HG03045 (cell line): ENCODE measurements at regions not wholly inside any gene's neighbourhood (a gene's known extent, or its start where the extent isn't known, plus 50 kb on each side); places are given as distances from the start of the nearest gene placed in this dataset.

ENCODE experiments used
- ATAC-seq: cut with Tn5 transposase; IDR thresholded peaks from one replicate; pipeline ENCODE4 v1.9.1; 2021; ENCODE audit warnings: mild to moderate bottlenecking, moderate library complexity; ENCODE audit not compliant: unreplicated experiment

DNA sequence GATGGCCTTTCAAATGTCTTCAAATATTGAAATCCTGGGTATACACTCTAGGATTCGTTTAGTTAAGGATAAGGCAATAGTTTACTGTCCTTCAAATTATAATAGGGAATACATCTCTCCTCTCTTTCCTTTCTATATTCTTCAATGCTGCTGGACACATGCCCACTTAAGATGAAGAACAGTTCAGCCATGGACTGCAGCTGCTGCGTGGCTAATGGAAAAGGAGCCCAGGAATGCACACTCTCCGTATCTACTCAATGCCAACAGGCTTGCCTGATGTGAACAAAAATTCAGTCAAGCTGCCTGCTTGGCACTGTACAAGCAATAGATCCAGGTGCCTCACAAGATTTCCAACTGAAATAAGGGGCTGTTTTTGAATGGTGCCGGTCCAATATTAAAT, 321.2 kb upstream of the LYPLAL1 start:
- no peak for ATAC-seq

DNA sequence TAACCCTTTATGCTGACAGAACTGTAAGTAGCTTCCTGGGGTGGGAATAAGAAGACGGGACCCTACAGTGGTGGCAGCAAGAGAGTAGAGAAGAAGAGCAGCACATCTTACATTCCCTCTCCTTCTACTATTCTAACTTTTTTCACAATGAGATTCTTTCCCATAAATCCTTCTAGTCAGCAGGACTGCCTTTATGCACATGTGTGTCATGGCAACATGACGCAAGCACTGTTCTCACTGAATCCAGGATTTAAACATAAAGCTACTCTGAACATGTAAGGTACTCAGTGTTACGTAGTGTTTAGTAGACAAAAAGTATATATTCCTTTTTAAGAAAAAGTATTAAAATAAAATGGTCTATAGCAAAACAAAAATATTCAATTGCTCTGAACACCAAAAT, 309.7 kb upstream of the LYPLAL1 start:
- no peak for ATAC-seq

DNA sequence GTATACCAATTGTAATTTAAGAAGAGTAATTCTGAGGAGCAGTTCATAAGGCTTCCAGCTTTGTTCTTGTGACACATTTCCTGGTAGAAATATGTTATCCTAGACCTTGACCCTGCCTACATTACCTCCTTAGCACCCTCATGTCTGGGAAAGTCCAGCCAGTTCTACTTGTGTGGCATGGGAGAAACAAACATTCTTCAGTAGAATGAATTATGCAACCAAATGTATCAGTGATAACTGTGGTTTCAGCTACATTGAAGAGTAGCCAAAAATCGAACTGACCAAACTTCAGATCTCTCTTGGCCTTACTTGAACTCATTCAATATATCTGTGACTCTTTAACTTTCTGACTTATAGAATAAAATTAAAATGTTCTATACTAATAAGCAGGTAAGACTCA, 308.1 kb upstream of the LYPLAL1 start:
- ATAC-seq, result no peak

DNA sequence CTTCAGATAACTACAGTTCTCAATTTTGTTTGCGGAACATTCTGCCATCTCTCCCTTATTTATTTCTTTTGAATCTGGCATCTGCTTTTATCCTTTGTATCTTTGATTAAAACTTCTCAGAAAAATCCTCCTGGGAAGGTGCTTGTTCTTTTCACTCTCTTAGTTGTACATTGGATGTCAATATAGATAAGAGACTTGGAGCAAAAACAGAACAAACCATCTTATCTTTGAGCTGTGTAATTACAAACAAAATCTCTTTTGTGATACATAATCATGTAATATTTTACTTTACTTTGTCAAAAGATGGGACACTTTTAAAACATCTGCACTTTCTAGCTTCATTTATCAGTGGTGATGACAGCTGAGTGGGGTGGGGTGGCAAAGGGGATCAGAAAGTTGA, 307.2 kb upstream of the LYPLAL1 start:
- no peak for ATAC-seq

DNA sequence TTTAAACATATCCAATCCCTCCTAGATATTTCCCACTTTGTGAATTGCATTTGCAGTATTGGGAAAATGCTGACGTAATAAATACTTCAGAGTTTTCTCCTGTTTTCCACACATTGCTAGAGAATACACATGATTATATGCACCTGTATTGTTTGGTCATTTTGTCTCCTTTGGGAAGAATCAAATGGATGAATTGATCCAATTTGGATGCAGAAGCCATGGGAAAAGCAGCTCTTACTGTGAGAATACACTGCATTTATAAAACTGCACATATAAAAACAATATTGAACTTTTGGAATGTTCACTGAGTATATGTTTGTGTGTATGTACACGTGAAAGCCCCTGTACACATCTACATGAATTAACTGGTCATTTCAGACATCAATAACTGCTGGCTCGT, 306.6 kb upstream of the LYPLAL1 start:
- no peak for ATAC-seq

DNA sequence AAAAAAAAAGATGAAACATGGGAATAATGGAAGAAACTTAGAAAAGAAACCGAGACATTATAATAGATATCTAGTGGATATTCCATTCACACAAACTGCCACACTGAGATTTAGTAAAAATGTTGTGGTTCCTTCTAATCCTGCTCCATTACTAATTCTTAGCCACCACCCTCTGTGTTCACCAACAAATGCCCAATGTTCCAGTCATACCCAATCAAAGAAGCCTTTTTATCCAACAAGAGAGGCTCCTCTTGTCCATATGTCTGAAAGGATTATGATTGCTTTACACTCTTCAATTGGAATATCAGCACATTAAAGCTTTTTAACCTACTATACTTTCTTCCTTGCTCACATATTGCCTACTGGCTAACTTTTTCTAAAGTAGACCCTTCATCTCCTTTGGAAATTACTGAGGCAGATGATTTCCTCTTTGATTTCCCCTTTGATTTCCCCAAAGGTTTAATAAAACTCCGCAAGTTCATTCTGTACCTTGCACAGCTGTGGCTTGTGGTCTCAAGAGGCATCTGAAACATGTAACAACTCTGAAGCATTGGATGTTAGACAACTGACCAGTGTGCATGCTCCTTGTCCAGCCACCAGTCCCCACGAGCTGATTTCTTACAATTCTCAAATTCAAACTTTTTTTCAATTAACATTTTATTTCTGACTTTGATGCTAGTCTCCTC, 305.6 kb upstream of the LYPLAL1 start:
- no peak for ATAC-seq

DNA sequence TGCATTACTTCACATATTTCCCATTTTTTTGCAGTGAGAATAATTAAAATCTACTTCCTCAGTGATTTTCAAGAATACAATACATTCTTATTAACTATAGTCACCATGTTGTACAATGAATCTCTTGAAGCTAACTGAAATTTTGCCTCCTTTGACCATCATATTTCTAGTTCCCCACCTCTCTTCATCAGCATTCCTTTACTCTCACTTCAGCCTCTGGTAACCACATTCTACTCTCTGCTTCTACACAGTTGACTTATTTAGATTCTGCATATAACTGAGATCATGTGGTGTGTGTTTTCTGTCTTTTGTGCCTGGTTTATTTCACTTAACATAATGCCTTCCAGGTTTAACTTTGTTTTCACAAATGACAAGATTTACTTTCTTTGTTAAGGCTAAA, 304.4 kb upstream of the LYPLAL1 start:
- ATAC-seq, result no peak

DNA sequence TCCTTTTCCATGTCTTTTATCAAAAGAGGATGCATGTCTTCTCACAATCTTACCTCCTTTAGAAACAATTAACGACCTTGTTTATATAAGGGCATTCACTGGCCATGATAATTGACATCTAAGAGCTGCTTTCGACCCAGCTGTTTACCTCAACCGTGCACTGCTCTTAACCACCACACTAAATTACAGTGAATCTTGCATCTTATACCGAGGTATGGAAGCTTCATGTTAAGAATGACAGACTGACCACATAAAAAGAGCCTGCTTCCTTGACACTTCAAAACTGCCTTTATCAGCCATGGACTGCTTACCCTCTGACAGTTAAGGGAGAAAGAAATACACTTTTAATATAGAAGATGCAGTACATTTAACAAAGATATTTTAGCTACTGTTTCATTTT, 301.7 kb upstream of the LYPLAL1 start:
- no peak for ATAC-seq

DNA sequence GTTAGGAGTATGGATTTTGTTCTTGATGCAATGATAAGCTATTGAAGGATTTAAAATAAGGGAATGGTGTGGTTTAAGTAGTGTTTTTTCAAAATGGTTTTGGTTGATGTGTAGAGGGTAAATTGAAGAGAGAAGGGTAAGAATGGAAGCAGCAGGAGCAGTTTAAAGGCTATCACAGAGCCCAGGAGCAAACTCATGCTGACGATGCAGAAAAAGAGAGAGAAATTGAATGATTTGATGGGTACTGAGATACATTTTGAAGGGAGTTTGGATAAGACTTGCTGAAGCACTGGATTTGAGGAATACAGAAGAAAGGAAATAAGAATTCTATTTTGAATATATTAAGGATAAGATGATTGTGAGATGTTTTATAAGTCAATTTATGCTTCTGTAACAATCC, 300.8 kb upstream of the LYPLAL1 start:
- no peak for ATAC-seq

DNA sequence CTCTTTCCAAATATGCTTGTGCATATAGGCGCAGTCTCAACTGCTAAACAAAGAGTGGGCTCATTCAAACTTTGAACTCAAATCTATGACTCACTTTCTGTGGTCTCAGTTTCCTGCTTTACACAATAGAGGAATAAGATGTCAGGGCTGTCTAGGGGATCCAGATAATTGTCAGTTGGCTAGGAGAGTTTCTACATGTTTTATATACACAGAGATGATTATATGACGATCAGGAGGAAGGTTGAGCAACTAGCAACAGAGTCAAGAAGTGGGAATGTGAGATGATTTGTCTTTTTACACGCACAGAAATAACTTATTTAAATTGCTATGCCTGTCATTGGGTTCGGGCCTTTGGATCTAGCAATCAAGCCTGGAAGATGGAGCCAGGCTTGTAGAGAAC, 299.4 kb upstream of the LYPLAL1 start:
- no peak for ATAC-seq

DNA sequence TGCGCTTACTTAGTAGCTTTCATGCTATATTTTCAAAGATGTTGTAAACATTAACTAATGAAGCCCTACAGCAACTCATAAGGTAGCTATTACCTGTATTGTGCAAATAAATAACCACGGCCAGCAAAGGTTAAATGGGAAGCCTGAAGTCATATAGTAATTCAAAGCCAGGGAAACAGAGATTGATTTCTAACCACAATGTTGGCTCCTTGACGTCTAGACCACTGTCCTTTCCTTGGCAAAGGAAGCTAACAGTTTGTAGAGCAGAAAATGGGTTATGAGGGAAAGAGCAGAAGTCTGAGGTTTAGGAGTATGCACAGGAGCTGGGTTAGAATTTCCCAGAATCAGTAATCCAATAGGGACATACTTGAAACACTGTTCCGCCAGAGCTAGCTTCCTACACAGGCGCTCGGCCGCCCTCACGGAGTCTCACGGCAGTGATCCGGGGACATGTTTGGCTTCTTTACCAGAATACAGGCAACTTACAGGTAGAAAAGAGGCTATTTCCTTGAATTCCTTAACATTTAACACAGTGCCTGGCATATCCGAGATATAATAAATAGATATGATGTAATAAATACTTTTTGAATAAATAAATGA, 298.8 kb upstream of the LYPLAL1 start:
- ATAC-seq, result no peak

DNA sequence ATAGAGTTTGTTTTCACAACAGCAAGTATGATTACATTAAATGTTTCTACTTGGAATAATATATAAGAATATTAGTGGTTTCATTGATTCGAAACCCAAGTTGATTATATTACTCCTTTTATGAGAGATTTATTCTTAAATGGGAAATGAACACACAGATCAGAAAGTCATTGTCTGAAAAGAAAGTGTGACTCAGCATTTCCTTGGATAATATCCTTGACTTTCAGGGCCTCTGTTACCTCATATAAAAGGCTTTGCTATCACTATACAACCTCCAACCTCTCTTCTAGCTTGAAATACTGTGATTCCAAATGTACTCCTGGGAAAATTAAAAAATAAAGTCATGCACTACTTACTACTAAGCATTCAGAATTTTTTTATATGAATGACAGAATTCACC, 295.3 kb upstream of the LYPLAL1 start:
- ATAC-seq, result no peak

DNA sequence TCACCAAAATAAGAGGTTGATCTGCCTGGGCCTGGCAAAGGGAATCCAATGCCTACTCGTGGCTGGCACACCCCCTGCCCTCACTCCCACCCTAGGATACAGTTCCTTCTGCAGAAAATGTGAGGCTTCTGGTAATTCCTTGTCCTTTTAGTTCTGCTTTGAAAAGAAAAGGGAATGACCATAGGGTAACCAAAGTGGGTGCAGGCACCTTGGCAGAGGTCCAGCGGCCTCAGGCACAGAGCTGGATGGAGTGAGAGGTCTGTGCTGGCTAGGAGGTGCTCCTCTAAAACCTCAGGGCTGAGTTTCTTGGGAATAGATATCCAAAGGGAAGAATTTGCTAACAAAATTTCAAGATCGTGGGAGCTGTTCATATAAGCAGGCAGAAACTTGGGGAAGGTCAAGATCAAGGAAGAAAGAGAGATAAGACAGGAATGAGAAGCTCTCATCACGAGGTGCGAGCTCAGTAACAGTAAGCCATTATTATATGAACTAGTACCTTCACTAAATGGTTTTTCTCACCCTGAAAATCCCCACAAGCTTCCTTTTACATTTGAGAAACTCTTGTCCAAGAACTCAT, 293.1 kb upstream of the LYPLAL1 start:
- no peak for ATAC-seq

DNA sequence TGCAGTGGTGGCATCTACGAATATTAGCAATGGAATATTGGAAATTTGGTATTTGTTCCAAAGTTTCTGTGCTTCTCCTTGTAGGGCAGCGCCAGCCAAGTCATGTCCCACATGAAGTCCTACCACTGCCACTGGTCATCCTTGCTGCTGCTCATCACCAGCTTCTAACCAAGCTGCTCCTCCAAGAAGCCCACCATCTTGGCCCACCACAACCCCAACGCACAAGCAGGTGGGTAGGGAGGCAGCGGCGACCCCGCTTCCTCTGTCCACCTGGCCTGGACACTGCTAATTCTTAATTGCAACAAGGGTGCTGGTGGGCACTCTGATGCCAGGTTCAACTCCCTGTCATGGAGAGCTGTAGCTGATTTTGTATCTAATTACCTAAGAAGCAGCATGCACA, 291.2 kb upstream of the LYPLAL1 start:
- no peak for ATAC-seq

DNA sequence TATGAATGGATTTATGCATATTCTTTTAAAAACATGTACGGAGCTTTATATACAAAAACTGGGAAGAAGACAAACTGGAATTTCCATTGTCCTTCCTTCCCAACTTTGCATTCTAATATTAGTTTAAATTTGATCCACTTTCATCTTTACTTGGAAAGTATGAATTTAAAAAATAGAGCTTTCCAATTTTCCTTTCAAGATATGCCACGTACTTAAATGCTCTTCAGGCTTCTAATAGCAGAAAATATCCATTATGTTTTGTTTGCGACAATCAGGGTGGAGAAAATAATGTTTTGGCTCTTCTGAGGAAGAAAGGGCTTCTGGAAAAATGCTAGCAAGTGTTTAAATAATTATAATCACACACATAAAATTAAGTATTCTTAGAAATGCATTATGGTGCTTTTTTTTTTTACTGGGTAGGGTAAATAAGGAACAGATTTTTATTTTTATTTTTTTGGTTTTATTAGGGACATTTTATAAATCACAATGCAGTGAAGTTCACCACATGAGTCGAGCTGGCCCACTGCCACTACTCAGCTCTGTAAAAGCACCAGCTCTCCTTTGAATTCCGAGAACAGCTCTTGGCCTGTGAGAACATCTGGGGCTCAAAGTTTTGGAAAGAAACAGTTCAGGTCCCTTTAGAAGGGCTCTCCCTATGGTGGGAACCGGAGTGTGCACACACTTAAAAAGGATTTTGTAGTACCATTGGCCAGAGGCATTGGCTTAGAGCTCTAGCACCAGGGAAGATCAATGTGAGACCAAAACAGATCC, 287.4 kb upstream of the LYPLAL1 start:
- ATAC-seq, result no peak

DNA sequence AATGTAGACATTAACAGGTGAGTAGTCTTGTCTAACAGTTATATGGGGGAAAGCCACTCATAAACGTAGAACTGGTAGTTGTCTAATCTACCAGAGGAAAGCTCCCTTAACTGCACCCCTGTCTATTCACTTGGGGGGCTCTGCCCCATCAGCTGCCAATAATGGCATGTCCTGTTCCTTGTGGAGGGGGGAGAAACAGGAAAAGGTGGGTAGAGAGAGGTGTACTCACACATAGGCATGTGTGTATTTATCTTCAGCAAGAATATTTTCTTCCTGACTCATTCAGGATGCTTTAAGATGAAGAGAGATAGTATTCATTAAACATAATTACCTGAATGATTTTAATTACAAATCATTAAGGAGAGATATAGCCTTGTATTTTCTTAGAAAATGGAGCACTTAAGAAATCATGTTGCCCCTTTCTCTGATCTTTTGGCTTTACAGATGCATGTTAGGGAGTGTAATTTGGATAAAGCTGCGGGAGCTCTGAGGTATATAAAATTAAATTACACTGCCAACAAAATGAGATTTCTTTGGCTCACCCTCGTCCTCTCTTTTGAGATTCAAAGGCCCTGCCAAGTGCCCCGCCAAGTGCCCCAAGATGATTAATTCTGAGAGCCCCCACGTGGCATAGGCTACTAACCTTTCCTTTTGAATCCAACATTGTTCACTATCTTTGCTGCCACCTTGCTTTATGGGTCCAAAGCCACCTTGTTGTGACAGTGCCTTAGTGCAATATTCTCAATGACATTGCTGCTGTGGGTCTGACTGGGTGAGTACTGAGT, 286.3 kb upstream of the LYPLAL1 start:
- no peak for ATAC-seq

DNA sequence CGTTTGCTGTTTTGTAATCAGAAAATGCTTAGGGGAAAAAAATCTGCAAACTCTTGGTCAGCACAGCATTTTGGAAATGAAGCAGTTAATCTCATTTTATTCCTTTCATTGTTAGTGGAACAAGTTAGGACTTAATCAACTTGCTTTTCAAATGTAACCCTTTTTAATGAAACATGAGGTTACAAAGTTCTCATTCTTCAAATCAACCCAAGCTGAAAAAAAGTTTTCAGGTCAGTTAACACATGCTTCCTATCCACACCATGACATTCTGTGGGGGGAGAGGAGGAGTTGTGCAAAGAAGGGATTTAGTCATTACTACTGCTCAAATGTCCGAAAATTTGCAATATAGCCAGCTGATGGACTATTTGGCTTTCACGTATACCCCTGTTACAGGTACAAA, 283.2 kb upstream of the LYPLAL1 start:
- ATAC-seq, result no peak

DNA sequence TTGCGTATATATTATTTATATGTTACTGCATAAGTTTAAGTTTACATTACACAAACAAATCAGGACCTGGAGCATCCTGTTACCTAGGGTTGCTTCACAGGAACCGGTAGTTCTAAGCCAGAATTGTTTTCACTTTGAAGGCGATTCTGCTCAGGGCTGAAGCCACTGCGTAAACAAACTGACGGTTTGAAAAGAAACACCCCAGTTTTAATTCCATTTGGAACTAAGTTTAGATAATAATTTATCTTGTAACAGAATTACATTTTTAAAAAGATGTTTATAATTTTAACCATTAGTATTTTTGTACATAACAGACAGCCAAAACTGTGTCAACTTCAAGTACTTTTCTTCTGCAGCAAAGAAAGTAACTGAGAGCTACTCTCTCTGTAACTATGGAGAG, 282.1 kb upstream of the LYPLAL1 start:
- no peak for ATAC-seq

DNA sequence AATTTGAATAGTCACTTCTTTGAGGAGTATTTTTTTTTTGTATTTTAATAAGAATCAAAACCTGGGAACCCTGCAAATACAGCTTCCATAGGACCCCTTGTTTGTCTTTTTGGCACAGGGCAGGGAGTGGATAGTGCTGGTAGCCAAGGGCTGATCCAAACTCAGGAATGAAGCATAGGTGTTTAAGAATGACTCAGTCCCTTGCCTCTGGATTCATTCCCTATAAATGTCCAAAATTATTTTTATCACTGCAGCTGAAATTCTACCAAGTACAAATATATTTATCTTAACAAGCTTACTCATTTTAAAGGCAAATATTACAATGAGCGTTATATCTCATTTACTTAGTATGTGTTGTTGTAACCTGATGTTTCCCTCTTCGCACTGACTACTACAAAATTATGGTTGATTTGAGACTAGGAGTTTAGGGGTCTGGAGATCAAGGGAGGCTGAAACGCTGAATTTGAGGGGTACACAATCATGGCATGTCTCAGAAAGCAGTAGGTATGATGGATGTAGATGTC, 278.6 kb upstream of the LYPLAL1 start:
- ATAC-seq, result no peak

DNA sequence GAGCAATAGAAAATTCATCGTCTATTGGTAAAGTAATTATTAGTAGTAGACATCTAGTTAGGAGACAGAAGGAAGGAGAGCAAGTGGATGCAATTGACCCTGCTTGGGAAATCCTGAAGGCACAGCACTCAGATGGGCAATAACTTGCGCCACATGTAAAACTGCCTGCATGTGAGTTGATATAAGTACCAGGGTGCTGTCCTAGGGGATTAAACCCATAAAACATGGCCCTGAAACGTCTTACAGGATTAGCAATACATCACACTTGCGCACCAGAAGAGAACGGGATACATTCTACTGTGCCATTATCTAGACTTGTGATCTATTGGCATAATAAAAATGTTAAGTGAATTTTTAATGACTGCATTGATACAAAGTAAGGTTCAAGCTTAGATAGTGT, 277.5 kb upstream of the LYPLAL1 start:
- ATAC-seq, result no peak

DNA sequence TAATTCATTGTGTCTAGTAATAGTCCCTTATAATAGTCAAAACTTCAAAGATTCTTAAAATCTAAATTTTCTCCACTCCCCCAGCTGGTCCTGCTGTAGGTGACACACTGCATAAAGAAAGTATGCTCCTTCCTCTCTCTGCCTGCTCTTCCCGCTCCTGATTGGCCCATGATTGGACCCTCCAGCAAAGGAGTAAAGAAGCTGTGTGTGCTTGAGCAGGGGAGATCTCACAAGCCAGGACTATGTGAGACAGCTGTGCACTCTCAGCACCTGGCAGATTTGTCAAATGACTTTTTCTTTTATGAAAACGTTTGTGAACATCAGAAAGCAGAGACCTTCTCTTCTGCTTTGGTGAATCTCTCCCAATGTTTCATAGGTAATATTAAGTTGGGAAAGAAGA, 274.8 kb upstream of the LYPLAL1 start:
- no peak for ATAC-seq
